Activated CD8-positive, alpha-beta memory T cell treated with anti-CD3 and anti-CD28 coated beads, Interleukin-2, amount 50 U/mL, for 48 hours (primary cell): ENCODE measurements at regions not wholly inside any gene's neighbourhood (a gene's known extent, or its start where the extent isn't known, plus 50 kb on each side); places are given as distances from the start of the nearest gene placed in this dataset.
"Not testable (repeated sequence)": the region's sequence is repeated elsewhere in the genome, so short reads cannot be mapped to it uniquely, and the experiment has no call there.

Experiments
- DNase-seq: peaks from one replicate; pipeline ENCODE4 v3.0.0-alpha.2; 2020

GRCh38 chr6:154637392-154637791 lies 95.8 kb upstream of the SCAF8 start:
- DNase-seq: no peak

GRCh38 chr6:154638369-154638768 lies 94.8 kb upstream of the SCAF8 start:
- no peak for DNase-seq

DNA sequence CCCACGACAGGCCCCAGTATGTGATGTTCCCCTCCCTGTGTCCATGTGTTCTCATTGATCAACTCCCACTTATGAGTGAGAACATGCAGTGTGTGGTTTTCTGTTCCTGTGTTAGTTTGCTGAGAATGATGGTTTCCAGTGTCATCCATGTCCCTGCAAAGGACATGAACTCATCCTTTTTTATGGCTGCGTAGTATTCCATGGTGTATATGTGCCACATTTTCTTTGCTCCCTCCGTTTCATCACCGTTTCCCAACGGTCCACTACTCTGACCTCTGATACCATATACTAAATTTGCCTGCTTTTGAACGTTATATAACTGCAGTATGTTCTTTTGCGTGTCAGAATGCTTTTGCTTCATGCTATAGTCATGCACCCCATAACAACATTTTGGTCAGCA lies 94.0 kb upstream of the SCAF8 start:
- DNase-seq: not testable (repeated sequence)

DNA sequence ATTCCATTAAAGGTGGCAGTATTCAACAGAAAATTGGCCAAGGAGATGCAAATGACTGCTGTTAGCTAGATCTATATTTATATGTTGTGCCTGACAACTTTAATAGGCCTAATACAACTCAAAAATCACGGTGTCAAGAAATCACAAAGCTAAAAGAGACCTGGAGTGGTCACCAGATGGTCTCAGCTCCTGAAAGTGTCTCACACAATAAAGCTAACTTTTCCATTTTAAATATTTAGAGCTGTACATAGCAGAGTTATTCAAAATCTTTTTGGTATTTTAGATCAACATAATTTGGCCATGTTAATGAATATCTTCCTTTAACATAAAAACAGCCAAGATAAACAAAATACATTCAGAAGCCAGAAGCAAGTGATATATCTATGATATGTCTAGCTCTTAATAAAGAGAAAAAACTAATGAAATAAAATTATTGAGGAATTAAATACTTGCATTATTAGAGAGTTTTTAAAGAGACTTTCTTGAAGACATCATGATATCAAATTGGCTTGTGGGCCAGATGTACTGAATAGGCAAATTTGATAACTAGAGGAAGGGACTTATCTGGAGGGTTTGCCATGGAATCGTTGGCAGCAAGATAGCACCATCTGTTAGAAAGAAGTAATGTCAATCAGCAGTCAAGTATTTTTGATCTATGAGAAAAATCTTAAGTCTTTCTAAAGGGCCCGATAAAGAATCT lies 84.9 kb upstream of the SCAF8 start:
- DNase-seq: no peak

- DNase-seq: no peak
Observed at GRCh38 chr6:154648888-154649205, 84.4 kb upstream of the SCAF8 start.

DNA sequence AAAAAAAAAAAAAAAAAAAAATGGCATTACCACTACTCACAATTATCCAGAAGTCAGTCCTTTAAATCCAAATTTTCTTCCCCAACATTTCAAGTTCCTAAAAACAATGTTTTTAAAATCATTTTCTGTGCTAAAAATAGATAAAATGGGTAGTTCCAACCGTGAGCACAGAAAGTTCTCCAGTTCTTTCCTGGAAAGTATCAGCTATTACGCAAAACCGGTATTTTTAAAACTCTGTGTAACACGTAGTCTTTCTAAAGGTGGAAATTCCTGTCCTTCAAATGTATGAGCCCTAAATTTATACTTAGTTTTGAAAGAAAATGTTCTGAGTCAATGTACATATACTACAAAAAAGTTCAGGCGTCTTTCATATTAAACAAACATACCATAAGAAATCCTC lies 83.5 kb upstream of the SCAF8 start:
- no peak for DNase-seq

DNA sequence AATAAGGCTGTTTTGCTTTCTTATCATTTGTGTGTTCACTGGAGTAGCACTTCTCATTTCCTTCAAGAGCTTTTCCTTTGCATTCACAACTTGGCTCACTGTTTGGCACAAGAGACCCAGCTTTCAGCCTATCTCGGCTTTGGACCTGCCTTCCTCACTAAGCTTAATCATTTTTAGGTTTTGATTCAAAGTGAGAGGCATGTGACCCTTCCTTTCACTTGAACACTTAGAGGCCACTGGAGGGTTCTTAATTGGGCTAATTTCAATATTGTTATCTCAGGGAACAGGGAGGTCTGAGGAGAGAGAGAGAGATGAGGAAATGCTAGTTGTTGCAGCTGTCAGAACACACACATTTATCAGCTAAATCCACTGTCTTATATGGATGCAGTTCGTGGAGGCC lies 82.9 kb upstream of the SCAF8 start:
- DNase-seq: no peak

DNA sequence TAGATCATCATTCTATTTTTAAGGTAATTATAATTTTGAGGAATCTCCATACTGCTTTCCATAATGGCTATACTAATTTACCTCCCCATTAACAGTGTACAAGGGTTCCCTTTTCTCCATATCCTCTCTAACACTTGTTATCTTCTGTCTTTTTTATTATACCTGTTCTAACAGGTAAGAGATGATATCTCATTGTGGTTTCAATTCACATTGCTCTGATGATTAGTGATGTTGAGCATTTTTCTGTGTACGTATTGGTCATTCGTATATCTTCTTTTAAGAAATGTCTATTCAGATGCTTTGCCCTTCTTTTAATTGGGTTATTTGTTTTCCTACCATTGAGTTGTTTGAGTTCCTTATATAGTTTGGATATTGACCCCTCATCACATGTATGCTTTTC lies 81.6 kb upstream of the SCAF8 start:
- DNase-seq: no peak

GRCh38 chr6:154653385-154653784 lies 79.8 kb upstream of the SCAF8 start:
- DNase-seq: no peak

GRCh38 chr6:154653853-154654252 lies 79.4 kb upstream of the SCAF8 start:
- DNase-seq: no peak

- no peak for DNase-seq
Observed at GRCh38 chr6:154656660-154657059, 76.6 kb upstream of the SCAF8 start.

DNA sequence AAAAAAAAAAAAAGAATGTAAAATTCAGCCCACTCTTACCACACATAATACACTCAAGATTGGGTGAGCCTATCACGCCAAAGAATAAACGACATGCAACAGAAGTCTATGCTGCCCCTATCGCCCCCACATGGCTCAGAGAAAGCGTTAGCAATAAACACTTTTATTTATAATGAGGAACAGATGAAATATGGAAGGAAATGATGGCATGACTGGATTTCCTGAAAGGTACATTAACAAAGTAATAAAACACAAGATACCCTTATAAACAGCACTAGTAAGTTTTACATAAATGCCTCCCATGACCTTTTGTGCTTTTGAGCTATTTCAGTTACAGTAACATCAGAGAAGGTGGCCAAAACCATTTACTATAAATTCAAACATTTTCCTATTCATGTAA lies 71.4 kb upstream of the SCAF8 start:
- no peak for DNase-seq

- no peak for DNase-seq
Observed at GRCh38 chr6:154664287-154664686, 68.9 kb upstream of the SCAF8 start.

DNA sequence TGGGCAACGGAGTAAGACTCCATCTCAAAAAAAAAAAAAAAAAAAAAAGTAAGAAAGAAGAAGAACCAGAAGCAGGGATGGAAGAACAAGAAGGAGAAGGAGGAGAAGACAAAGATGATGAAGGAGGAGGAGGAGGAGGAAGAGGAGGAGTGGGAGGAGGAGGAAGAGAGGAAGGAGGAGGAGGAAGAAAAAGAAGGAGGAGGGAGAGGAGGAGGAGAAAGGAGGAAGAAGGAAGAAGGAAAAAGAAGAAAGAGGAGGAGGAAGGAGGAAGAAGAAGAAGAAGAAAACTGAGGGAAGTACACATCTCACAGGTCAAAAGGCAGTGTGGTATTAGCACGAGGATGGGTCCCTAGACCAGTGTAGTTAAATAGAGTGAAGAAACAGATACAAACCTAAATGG lies 65.1 kb upstream of the SCAF8 start:
- DNase-seq: no peak

GRCh38 chr6:154672086-154672485 lies 61.1 kb upstream of the SCAF8 start:
- no peak for DNase-seq

DNA sequence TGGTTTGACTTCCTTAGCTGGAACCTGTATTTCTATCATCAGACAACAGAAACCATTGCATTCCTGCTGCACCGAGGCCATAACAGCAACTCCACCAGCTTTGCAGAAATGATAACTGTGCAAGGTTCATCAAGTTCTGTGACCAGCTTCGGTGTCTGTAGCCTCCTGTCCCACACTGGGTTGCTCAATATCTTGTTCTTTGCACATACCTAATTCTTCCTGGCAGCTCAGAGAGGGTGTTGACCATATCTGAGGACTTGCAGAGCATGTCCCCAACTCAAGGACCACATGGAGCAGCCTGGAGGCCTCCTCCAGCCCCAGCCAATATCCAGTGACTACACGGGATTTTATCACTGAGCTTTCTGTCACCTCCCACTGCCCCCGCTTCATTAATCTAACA lies 59.3 kb upstream of the SCAF8 start:
- no peak for DNase-seq

DNA sequence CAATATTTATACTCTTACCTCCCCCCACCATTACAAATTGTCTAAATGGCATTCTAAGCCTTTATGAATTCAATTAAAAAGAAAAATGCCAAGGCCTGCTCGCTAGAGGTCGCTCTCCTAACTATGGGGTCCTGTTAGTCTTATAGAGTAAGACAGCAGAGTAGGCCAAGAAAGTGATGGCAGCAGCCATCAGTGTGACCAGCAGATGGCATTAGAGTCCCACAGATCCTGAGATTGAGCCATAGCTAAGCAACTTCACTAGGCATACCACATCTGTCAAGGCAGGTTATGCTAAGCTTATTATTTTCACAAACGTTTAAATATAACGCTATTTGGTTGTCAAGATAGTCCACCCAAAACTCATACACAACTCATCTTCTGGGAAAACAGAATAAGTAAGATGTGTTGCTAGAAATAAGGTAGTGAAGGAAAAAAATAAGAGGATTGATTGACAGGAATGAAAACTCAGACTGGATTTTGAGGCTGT lies 57.6 kb upstream of the SCAF8 start:
- DNase-seq: peak; percentile 84

- DNase-seq: no peak
Observed at GRCh38 chr6:154682633-154683125, 50.5 kb upstream of the SCAF8 start.
